ENCODE measurements at regions not wholly inside any gene's neighbourhood (a gene's known extent, or its start where the extent isn't known, plus 50 kb on each side); places are given as distances from the start of the nearest gene placed in this dataset.

- Histone ChIP-seq H3K4me2 (ENCODE audit: low read length) (no peak overlapping the region), H3K79me2 (no peaks in the 10 kb centered on the region), H3K27me3 (ENCODE audit: control insufficient read depth, insufficient read depth, low read length) (no peaks in the 10 kb centered on the region), H3K36me3 (ENCODE audit: control insufficient read depth, insufficient read depth, low read length) (no peaks in the 10 kb centered on the region), H3K27ac (no peak overlapping the region), H3K4me1 (no peaks in the 10 kb centered on the region), H3K9me3 (ENCODE audit: control insufficient read depth, low read length) (no peaks in the 10 kb centered on the region), H2AFZ (no peak overlapping the region), H3K4me3 (ENCODE audit: low read depth, low read length) (no peak overlapping the region), H3K9ac (no peak overlapping the region)
- no peak for TF ChIP-seq CTCF (IDR thresholded peaks at IDR 0.05)
These were observed 589.2 kb downstream of the SEMA5A start for GRCh38 chr5:8956659-8957058.

GRCh38 chr5:8958602-8959001 lies 587.3 kb downstream of the SEMA5A start:
- no peak overlapping the region for H3K4me3 ChIP-seq (ENCODE audit: low read depth, low read length)
- no peak for TF ChIP-seq CTCF (IDR thresholded peaks at IDR 0.05)
- no peaks in the 10 kb centered on the region for H3K36me3 ChIP-seq (ENCODE audit: control insufficient read depth, insufficient read depth, low read length)
- no peak overlapping the region for H2AFZ ChIP-seq
- no peaks in the 10 kb centered on the region for H3K27me3 ChIP-seq (ENCODE audit: control insufficient read depth, insufficient read depth, low read length)
- H3K27ac ChIP-seq = no peak overlapping the region
- H3K4me1 ChIP-seq = no peaks in the 10 kb centered on the region
- no peak overlapping the region for H3K4me2 ChIP-seq (ENCODE audit: low read length)
- H3K9me3 ChIP-seq (ENCODE audit: control insufficient read depth, low read length) = peaks cover 4% of the 10 kb centered on the region
- H3K9ac ChIP-seq = no peak overlapping the region
- no peaks in the 10 kb centered on the region for H3K79me2 ChIP-seq

- Histone ChIP-seq H3K9ac (no peak overlapping the region), H3K36me3 (ENCODE audit: control insufficient read depth, insufficient read depth, low read length) (no peaks in the 10 kb centered on the region), H3K27me3 (ENCODE audit: control insufficient read depth, insufficient read depth, low read length) (no peaks in the 10 kb centered on the region), H2AFZ (no peak overlapping the region), H3K4me2 (ENCODE audit: low read length) (no peak overlapping the region), H3K27ac (no peak overlapping the region), H3K79me2 (no peaks in the 10 kb centered on the region), H3K9me3 (ENCODE audit: control insufficient read depth, low read length) (peaks cover 4% of the 10 kb centered on the region), H3K4me1 (no peaks in the 10 kb centered on the region), H3K4me3 (ENCODE audit: low read depth, low read length) (no peak overlapping the region)
- no peak for TF ChIP-seq CTCF (IDR thresholded peaks at IDR 0.05)
These were observed 584.7 kb downstream of the SEMA5A start for GRCh38 chr5:8961219-8961618.

GRCh38 chr5:8961956-8962355 lies 583.9 kb downstream of the SEMA5A start:
- H2AFZ ChIP-seq = no peak overlapping the region
- no peaks in the 10 kb centered on the region for H3K79me2 ChIP-seq
- peaks cover 4% of the 10 kb centered on the region for H3K9me3 ChIP-seq (ENCODE audit: control insufficient read depth, low read length)
- TF ChIP-seq CTCF (IDR thresholded peaks at IDR 0.05) = no peak
- no peak overlapping the region for H3K4me2 ChIP-seq (ENCODE audit: low read length)
- H3K27ac ChIP-seq = no peak overlapping the region
- H3K4me3 ChIP-seq (ENCODE audit: low read depth, low read length) = no peak overlapping the region
- H3K27me3 ChIP-seq (ENCODE audit: control insufficient read depth, insufficient read depth, low read length) = no peaks in the 10 kb centered on the region
- H3K9ac ChIP-seq = no peak overlapping the region
- no peaks in the 10 kb centered on the region for H3K4me1 ChIP-seq
- no peaks in the 10 kb centered on the region for H3K36me3 ChIP-seq (ENCODE audit: control insufficient read depth, insufficient read depth, low read length)

- no peak for TF ChIP-seq CTCF (IDR thresholded peaks at IDR 0.05)
- Histone ChIP-seq H3K36me3 (ENCODE audit: control insufficient read depth, insufficient read depth, low read length) (no peaks in the 10 kb centered on the region), H3K4me2 (ENCODE audit: low read length) (no peak overlapping the region), H3K4me1 (no peaks in the 10 kb centered on the region), H3K4me3 (ENCODE audit: low read depth, low read length) (no peak overlapping the region), H3K27me3 (ENCODE audit: control insufficient read depth, insufficient read depth, low read length) (no peaks in the 10 kb centered on the region), H3K27ac (no peak overlapping the region), H3K79me2 (no peaks in the 10 kb centered on the region), H2AFZ (no peak overlapping the region), H3K9me3 (ENCODE audit: control insufficient read depth, low read length) (no peaks in the 10 kb centered on the region), H3K9ac (no peak overlapping the region)
These were observed 564.9 kb downstream of the SEMA5A start for GRCh38 chr5:8981016-8981415.

All from parathyroid adenoma (tissue), 2 donors.